Frontal cortex (tissue), 3 donors: ENCODE measurements at regions not wholly inside any gene's neighbourhood (a gene's known extent, or its start where the extent isn't known, plus 50 kb on each side); places are given as distances from the start of the nearest gene placed in this dataset.
"Not testable (repeated sequence)": the region's sequence is repeated elsewhere in the genome, so short reads cannot be mapped to it uniquely, and the experiment has no call there.

Source experiments
- DNase-seq, 2 donors: peaks; one replicate each; pipeline ENCODE4 v3.0.0; 2012; ENCODE audit warnings: low spot score in 2 of 2
- FAIRE-seq: peaks from 2 replicates; lab custom pipeline; 2012; peaks lifted over from hg19 to GRCh38; lab: Jason Lieb, UNC
- donor health status: control.
- donor health status: control.
- donor health status: control.

- FAIRE-seq (no peak), DNase-seq (no peak)
Measured at GRCh38 chr3:72516361-72516760, 331.9 kb downstream of the SHQ1 start.

DNA sequence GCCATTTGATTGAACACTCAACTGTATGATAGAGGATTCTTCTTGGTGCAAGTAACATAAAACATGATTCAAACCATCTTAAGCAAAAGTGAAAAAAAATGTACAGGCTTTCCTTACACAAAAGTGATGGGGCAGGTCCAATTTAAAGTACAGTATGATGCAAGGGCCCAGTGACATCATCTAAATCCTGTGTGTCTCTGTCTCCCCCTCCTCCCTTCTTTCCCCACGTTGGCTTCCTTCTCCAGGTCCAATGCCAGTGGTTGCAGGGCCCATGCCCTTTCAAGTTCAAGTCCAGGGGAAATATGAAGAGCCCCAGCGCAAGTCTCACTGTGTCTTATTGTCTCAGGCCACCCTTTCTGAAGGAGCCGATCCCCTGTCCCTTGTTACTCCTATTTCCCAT, 332.3 kb downstream of the SHQ1 start:
- DNase-seq, result no peak
- no peak for FAIRE-seq

DNA sequence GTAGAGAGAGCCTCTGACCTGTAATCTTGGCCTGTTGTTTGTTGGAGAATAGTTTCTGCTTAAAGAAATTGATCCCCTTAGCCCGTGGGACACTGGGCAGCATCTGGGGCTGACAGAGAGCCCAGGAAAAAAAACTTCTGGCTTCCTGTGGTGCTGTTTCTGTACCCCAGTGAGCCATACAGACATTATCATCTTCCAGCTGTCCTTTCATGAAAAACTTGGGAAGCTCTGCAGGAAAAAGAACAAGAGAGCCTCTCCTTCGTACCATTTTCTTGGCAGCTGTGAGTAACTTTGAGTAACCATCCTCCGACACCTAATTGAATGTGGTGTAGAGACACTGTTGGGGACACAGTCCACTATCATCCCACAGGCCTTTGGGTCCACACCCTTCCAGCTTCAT, 333.0 kb downstream of the SHQ1 start:
- no peak for FAIRE-seq
- DNase-seq, result no peak

DNA sequence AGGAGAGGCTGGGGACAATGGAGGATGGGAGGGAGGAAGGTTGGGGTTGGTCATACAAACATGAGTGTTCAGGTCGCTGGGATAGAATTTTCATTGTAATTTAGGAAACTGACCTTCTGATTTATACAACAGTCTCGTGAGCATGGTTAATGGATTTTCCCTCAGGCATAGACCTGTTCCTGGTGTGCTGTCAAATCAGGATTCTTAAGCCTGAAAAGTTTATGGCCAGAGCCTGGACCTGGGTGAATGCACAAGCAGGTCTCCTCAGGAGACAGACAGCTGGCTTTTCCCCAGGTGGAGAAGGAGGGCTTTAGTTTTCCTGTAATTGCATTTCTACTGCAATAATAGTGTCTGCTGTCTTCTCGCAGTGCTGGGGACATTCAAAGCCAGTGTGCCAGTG, 338.0 kb downstream of the SHQ1 start:
- FAIRE-seq, result no peak
- no peak for DNase-seq

GRCh38 chr3:72505539-72506405, 342.5 kb downstream of the SHQ1 start:
- DNase-seq, result no peak
- no peak for FAIRE-seq

DNA sequence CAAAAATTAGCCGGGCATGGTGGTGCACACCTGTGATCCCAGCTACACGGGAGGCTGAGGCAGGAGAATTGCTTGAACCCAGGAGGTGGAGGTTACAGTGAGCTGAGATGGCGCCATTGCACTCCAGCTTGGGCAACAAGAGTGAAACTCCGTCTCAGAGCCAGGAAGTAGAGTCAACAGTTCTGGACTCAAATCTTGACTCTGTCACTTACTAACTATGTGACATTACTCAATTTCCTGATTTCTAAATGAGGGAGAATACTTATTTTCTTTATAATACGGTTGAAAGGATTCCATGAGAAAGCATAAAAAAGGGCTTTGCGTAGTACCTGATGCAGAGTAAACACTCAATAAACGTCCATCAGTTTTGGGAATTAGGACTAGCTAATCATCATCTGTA, 350.7 kb downstream of the SHQ1 start:
- not testable (repeated sequence) for FAIRE-seq, DNase-seq

GRCh38 chr3:72496051-72496670, 352.1 kb downstream of the SHQ1 start:
- no peak for FAIRE-seq
- DNase-seq, result no peak

DNA sequence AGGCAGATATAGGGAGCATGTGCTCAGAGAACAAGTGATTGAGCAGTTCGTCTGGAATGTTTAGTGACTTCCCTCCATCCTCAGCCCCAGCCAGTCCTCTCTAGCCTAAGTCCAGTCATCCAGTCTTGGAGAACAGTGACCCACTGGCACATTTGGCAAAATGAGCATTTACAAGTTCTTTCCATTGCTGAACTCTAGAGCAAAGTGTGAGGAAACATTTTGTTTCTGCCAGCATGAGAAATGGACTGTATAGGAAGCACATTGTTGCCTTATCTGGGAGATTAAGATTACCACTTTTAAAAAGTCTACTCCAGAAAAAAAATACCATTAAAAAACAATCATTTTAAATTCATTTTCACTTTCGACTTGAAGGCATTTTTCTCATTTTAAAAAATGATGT, 353.6 kb downstream of the SHQ1 start:
- FAIRE-seq (no peak), DNase-seq (no peak)

- no peak for DNase-seq
- FAIRE-seq, result no peak
Measured at GRCh38 chr3:72494130-72494529, 354.1 kb downstream of the SHQ1 start.

GRCh38 chr3:72492240-72492639, 356.0 kb downstream of the SHQ1 start:
- DNase-seq (no peak), FAIRE-seq (no peak)

GRCh38 chr3:72490688-72491435, 357.4 kb downstream of the SHQ1 start:
- FAIRE-seq, result no peak
- no peak for DNase-seq

- no peak for FAIRE-seq
- no peak for DNase-seq
Measured at GRCh38 chr3:72489901-72490300, 358.3 kb downstream of the SHQ1 start.

- FAIRE-seq (no peak), DNase-seq (no peak)
Measured at GRCh38 chr3:72488738-72489035, 359.6 kb downstream of the SHQ1 start.

- FAIRE-seq, result no peak
- no peak for DNase-seq
Measured at GRCh38 chr3:72487946-72488737, 360.1 kb downstream of the SHQ1 start.

GRCh38 chr3:72487078-72487765, 361.0 kb downstream of the SHQ1 start:
- no peak for FAIRE-seq
- DNase-seq, result no peak

DNA sequence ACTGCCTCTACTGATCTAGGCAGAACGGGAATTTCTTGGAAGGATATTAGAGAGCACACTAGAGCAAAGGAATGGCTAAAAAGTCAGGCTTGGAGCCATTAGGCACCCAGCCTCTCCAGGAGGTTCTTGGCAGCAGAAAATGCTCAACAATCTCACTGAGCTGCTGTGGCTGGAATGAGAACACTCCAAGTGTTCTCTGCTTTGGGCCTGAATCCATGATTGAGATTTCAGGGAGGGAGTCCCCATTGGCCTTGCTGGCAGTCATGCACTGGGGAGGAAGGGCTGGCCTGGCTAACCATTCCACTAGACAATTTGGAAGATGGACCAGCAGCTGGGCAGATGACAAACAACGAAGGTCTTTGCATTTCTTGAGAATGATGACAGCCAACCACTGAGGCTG, 362.6 kb downstream of the SHQ1 start:
- DNase-seq, result no peak

DNA sequence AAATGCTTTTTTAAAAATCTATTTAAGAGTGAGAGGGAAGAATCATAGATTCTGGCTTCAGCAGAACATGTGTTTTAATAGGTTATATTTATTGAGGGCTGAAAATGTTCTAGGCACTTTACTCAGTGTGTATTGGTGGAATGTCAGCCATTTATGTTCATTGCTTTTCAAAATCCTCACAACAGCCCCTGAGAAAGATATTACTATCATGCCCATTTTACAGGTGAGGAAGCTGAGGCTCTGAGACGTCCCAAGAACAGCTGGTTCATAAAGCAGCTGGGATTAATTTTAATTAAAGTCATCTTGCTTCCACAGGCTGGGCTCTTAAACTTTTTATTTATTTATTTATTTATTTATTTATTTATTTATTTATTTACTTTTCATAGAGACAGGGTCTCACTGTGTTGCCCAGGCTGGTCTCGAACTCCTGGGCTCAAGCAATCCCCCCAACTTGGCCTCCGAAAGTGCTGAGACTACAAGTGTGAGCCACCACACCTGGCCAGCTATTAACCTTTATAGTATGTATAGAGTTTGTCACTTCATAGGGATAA, 364.6 kb downstream of the SHQ1 start:
- FAIRE-seq, result no peak
- DNase-seq, result no peak

More for the DNA sequence above, 362.6 kb downstream of the SHQ1 start:
- FAIRE-seq, result no peak

GRCh38 chr3:72482589-72483321, 365.5 kb downstream of the SHQ1 start:
- DNase-seq (peak in 1 of 2 donors; percentile 28), FAIRE-seq (no peak)

DNA sequence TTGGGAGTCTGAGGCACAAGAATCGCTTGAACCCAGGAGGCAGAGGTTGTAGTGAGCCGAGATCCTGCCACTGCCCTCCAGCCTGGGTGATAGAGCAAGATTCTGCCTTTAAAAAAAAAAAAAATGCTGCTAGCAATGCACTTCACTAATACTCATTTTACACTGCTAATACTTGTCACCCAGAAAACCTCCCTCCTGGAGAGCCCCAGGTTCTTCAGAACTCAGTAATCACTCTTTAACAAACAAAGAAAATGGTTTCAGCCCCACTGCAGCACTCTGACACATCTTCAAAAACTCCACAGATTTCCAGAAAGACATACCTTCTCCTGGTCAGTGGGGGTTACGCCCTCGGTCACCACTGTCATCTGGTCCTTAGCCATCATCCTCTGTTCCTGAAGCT, 366.7 kb downstream of the SHQ1 start:
- DNase-seq, result no peak
- FAIRE-seq, result no peak
